Neuronal stem cell (in vitro differentiated cells): ENCODE measurements at regions not wholly inside any gene's neighbourhood (a gene's known extent, or its start where the extent isn't known, plus 50 kb on each side); places are given as distances from the start of the nearest gene placed in this dataset.
"Not testable (repeated sequence)": the region's sequence is repeated elsewhere in the genome, so short reads cannot be mapped to it uniquely, and the experiment has no call there.

Experiments
- DNase-seq: peaks from one replicate; pipeline ENCODE4 v3.0.0-alpha.2; 2013; ENCODE audit warnings: low spot score
- H2AFZ ChIP-seq: one replicate; pipeline ENCODE4 v1.6.1; 2013; ENCODE audit warnings: mild to moderate bottlenecking, low read length, inconsistent platforms
- H2AK5ac ChIP-seq: 2 replicates; pipeline ENCODE4 v1.6.1; 2013; ENCODE audit warnings: low read depth, mild to moderate bottlenecking, inconsistent platforms, low read length, moderate library complexity, mixed read lengths
- H2BK120ac ChIP-seq: 2 replicates; pipeline ENCODE4 v1.6.1; 2013; ENCODE audit warnings: low read depth, mild to moderate bottlenecking, inconsistent platforms, low read length, moderate library complexity, mixed read lengths
- H2BK12ac ChIP-seq: one replicate; pipeline ENCODE4 v1.6.1; 2013; ENCODE audit warnings: low read length, inconsistent platforms
- H2BK15ac ChIP-seq: 2 replicates; pipeline ENCODE4 v1.6.1; 2013; ENCODE audit warnings: mild to moderate bottlenecking, low read length, inconsistent platforms, mixed read lengths
- H2BK5ac ChIP-seq: one replicate; pipeline ENCODE4 v1.6.1; 2013; ENCODE audit warnings: inconsistent platforms, mild to moderate bottlenecking, low read length, moderate library complexity
- H3K14ac ChIP-seq: one replicate; pipeline ENCODE4 v1.6.1; 2013; ENCODE audit warnings: low read length, inconsistent platforms
- H3K18ac ChIP-seq: 2 replicates; pipeline ENCODE4 v1.6.1; 2013; ENCODE audit warnings: low read length, inconsistent platforms
- H3K23ac ChIP-seq: 2 replicates; pipeline ENCODE4 v1.6.1; 2013; ENCODE audit warnings: low read depth, mild to moderate bottlenecking, mixed read lengths, low read length, inconsistent platforms; ENCODE audit not compliant: poor library complexity
- H3K27ac ChIP-seq: replicated peaks from 3 replicates; pipeline ENCODE4 v1.5.1; 2013; ENCODE audit warnings: low read length, inconsistent platforms
- H3K27me3 ChIP-seq, 3 experiments: 2 replicates each; pipeline ENCODE4 v1.6.1; 2013; ENCODE audit warnings: low read length in 3 of 3, mild to moderate bottlenecking in 2 of 3, inconsistent platforms in 1 of 3, low read depth in 1 of 3, mixed read lengths in 1 of 3, moderate library complexity in 1 of 3; ENCODE audit not compliant: control insufficient read depth in 3 of 3, insufficient read depth in 3 of 3
- H3K36me3 ChIP-seq, 2 donors: replicated peaks in 1 of 2; 2 replicates each; pipeline ENCODE4 v1.6.1; 2013; ENCODE audit warnings: low read length in 2 of 2; ENCODE audit not compliant: control insufficient read depth in 2 of 2, insufficient read depth in 2 of 2
- H3K4ac ChIP-seq: 2 replicates; pipeline ENCODE4 v1.6.1; 2013; ENCODE audit warnings: inconsistent platforms, mild to moderate bottlenecking, low read length, moderate library complexity
- H3K4me1 ChIP-seq, 2 donors: 1 replicate in 1 of 2; 2 replicates in 1 of 2; pipeline ENCODE4 v1.6.1; 2013; ENCODE audit warnings: low read length in 2 of 2, low read depth in 1 of 2; ENCODE audit not compliant: control insufficient read depth in 2 of 2, insufficient read depth in 1 of 2
- H3K4me2 ChIP-seq: one replicate; pipeline ENCODE4 v1.6.1; 2013; ENCODE audit warnings: mild to moderate bottlenecking, low read length, inconsistent platforms; ENCODE audit not compliant: insufficient read depth, poor library complexity, severe bottlenecking
- H3K4me3 ChIP-seq, 2 donors: 2 replicates each; pipeline ENCODE4 v1.5.1; 2013; ENCODE audit warnings: low read length in 2 of 2, mild to moderate bottlenecking in 2 of 2, inconsistent platforms in 1 of 2, moderate library complexity in 1 of 2
- H3K79me1 ChIP-seq: one replicate; pipeline ENCODE4 v1.6.1; 2013; ENCODE audit warnings: low read depth, mild to moderate bottlenecking, inconsistent platforms, low read length, moderate library complexity
- H3K9ac ChIP-seq: one replicate; pipeline ENCODE4 v1.6.1; 2013; ENCODE audit warnings: mild to moderate bottlenecking, low read depth, low read length, inconsistent platforms; ENCODE audit not compliant: poor library complexity
- H3K9me3 ChIP-seq, 2 donors: replicated peaks in 1 of 2; 2 replicates each; pipeline versions ENCODE3 to v1.6.1; 2013; ENCODE audit warnings: low read length in 2 of 2, mild to moderate bottlenecking in 2 of 2, inconsistent platforms in 1 of 2, low read depth in 1 of 2, mixed read lengths in 1 of 2, moderate library complexity in 1 of 2; ENCODE audit not compliant: control insufficient read depth in 2 of 2, insufficient read depth in 1 of 2
- H4K8ac ChIP-seq: one replicate; pipeline ENCODE4 v1.6.1; 2013; ENCODE audit warnings: low read depth, mild to moderate bottlenecking, inconsistent platforms, low read length, moderate library complexity
- H4K91ac ChIP-seq: one replicate; pipeline ENCODE4 v1.6.1; 2013; ENCODE audit warnings: low read length, low read depth, mild to moderate bottlenecking, inconsistent platforms; ENCODE audit not compliant: poor library complexity
- WGBS, 2 donors: extraction: QIAGEN DNeasy Blood & Tissue Kit; methylation state at CpG; one replicate each; pipeline ENCODE4 v1.1.7; 2013; ENCODE audit warnings: missing lambda C conversion rate in 2 of 2, mixed read lengths in 1 of 2; ENCODE audit not compliant: insufficient read length in 2 of 2, insufficient replicate concordance in 1 of 2; ENCODE audit errors: extremely low coverage in 2 of 2; 5-methylcytosine and 5-hydroxymethylcytosine counted together

DNA sequence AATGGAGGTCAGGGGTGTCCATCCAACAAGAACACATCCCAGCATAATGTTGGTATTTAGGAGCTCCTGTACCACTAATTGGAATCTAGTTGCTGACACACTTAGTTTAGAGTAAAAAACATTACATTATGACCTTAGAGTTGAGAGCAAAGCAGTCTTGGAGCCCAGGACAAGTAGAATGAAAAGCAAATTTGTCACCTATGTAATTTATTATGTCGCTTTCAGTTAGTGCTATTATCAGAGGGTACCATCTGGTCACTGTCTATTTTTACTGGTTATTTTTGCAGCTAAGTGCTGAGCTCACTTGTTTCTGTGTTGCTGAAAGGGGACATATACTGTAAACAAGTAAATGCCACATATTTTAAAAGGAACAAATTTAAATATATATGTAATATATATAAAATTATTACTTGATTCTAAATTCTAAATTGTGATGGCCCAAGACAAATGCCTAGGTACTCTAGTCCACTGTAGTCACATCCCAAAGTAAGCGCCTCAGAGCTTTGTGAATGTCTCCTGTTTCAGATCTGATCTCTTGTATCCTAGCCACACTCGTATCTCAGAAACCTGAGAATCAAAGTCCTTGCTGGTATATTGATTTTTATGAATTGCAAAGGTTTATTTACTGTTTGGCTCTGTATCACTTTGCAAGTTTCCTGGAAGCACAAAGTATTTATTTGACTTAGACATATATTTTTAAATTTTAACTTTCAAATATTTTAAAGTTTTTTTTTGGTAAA, 148.6 kb upstream of the MAN1A1 start:
- H3K14ac ChIP-seq: no peak overlapping the region
- H3K4me2 ChIP-seq: no peak overlapping the region
- H2BK15ac ChIP-seq: no peak overlapping the region
- H3K36me3 ChIP-seq: no peaks in the 10 kb centered on the region
- H3K27ac ChIP-seq: no peak overlapping the region
- no peaks in the 10 kb centered on the region for H3K27me3 ChIP-seq
- H3K23ac ChIP-seq: no peak overlapping the region
- H3K9ac ChIP-seq: no peak overlapping the region
- H3K79me1 ChIP-seq: no peaks in the 10 kb centered on the region
- no peak overlapping the region for H4K8ac ChIP-seq
- no peak overlapping the region for H2BK120ac ChIP-seq
- H2BK12ac ChIP-seq: no peak overlapping the region
- WGBS, 2 donors: no CpG with 5 or more reads among the region's 3 CpGs
- H3K4me3 ChIP-seq: no peak overlapping the region
- no peak overlapping the region for H3K18ac ChIP-seq
- no peaks in the 10 kb centered on the region for H3K4me1 ChIP-seq
- no peak overlapping the region for H3K4ac ChIP-seq
- H2BK5ac ChIP-seq: no peak overlapping the region
- H2AFZ ChIP-seq: no peak overlapping the region
- H4K91ac ChIP-seq: no peak overlapping the region
- H3K9me3 ChIP-seq: no peaks in the 10 kb centered on the region
- DNase-seq: no peak
- no peak overlapping the region for H2AK5ac ChIP-seq

DNA sequence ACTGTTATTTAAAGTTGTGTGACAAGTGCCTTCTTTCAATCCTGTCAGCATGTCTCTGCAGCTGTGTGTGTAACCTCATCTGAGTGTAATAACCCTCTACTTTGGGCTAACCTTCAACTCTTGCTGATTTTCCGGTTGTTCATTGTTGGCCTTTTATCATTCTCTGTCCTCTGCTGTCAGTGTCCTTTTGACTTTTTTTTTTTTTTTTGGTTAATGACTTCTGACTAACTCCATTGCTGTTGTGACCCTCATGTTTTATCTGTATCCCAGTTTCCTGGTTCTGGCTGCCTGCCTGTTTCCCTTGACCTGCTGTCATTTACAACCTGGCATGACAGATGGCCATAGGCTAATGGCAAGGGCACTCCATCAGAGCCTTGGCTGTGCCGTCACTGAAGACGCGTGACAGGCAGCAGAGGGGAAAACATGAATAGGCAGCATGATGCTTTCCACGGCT, 145.7 kb upstream of the MAN1A1 start:
- H3K4ac ChIP-seq: no peak overlapping the region
- no peaks in the 10 kb centered on the region for H3K36me3 ChIP-seq
- H3K79me1 ChIP-seq: no peaks in the 10 kb centered on the region
- WGBS, 2 donors: no CpG with 5 or more reads among the region's 5 CpGs
- H2AK5ac ChIP-seq: no peak overlapping the region
- H3K23ac ChIP-seq: no peak overlapping the region
- no peak overlapping the region for H2BK5ac ChIP-seq
- no peak overlapping the region for H2BK120ac ChIP-seq
- H3K4me2 ChIP-seq: no peak overlapping the region
- no peak for DNase-seq
- H3K4me3 ChIP-seq: no peak overlapping the region
- H2BK12ac ChIP-seq: no peak overlapping the region
- H3K14ac ChIP-seq: no peak overlapping the region
- no peak overlapping the region for H3K9ac ChIP-seq
- H3K27ac ChIP-seq: no peak overlapping the region
- H3K9me3 ChIP-seq: no peaks in the 10 kb centered on the region
- no peak overlapping the region for H3K18ac ChIP-seq
- no peak overlapping the region for H2AFZ ChIP-seq
- H3K27me3 ChIP-seq: no peaks in the 10 kb centered on the region
- no peaks in the 10 kb centered on the region for H3K4me1 ChIP-seq
- H2BK15ac ChIP-seq: no peak overlapping the region
- H4K91ac ChIP-seq: no peak overlapping the region
- H4K8ac ChIP-seq: no peak overlapping the region

- Histone ChIP-seq H3K4ac (no peak overlapping the region), H3K36me3 (no peaks in the 10 kb centered on the region), H3K4me3 (no peak overlapping the region), H3K4me1 (no peaks in the 10 kb centered on the region), H2AK5ac (no peak overlapping the region), H4K8ac (no peak overlapping the region), H2AFZ (no peak overlapping the region), H3K27ac (no peak overlapping the region), H3K23ac (no peak overlapping the region), H2BK15ac (no peak overlapping the region), H3K79me1 (no peaks in the 10 kb centered on the region), H2BK120ac (no peak overlapping the region), H2BK12ac (no peak overlapping the region), H4K91ac (no peak overlapping the region), H3K4me2 (no peak overlapping the region), H3K9me3 (no peaks in the 10 kb centered on the region), H2BK5ac (no peak overlapping the region), H3K9ac (no peak overlapping the region), H3K27me3 (no peaks in the 10 kb centered on the region), H3K14ac (no peak overlapping the region), H3K18ac (no peak overlapping the region)
- no CpG with 5 or more reads among the region's 1 CpG for WGBS, 2 donors
- no peak for DNase-seq
Measured at GRCh38 chr6:119493980-119494379, 144.4 kb upstream of the MAN1A1 start.

- not testable (repeated sequence) for H4K8ac ChIP-seq, H3K4me3 ChIP-seq, H3K36me3 ChIP-seq, H3K23ac ChIP-seq, H3K9ac ChIP-seq, H3K27ac ChIP-seq, H4K91ac ChIP-seq, H3K27me3 ChIP-seq, H2AFZ ChIP-seq, H3K9me3 ChIP-seq, H2BK120ac ChIP-seq, H2BK5ac ChIP-seq, H2BK15ac ChIP-seq, DNase-seq, H3K4me2 ChIP-seq, H3K4me1 ChIP-seq, H3K18ac ChIP-seq, H3K79me1 ChIP-seq, H2AK5ac ChIP-seq, H3K4ac ChIP-seq, H2BK12ac ChIP-seq, H3K14ac ChIP-seq
- WGBS, 2 donors: no CpG with 5 or more reads among the region's 4 CpGs
Measured at GRCh38 chr6:119491112-119491511, 141.6 kb upstream of the MAN1A1 start.
